ENCODE measurements at regions not wholly inside any gene's neighbourhood (a gene's known extent, or its start where the extent isn't known, plus 50 kb on each side); places are given as distances from the start of the nearest gene placed in this dataset.

- TF ChIP-seq CHD7 (IDR thresholded peaks at IDR 0.05; ENCODE audit: insufficient replicate concordance, low read length) (no peak), RXRA (IDR thresholded peaks at IDR 0.05; ENCODE audit: insufficient read depth, low read depth, low read length) (no peak), CEBPB (IDR thresholded peaks at IDR 0.05; ENCODE audit: low read depth, low read length) (no peak), HDAC6 (IDR thresholded peaks at IDR 0.05; ENCODE audit: low read depth, low read length) (no peak), EZH2 (IDR thresholded peaks at IDR 0.05; ENCODE audit: low read depth, low read length, severe bottlenecking) (no peak), FOSL1 (IDR thresholded peaks at IDR 0.05; ENCODE audit: insufficient read depth, low read depth, low read length) (no peak), SIX5 (IDR thresholded peaks at IDR 0.05; ENCODE audit: low read depth, low read length) (no peak), SRF (IDR thresholded peaks at IDR 0.05; ENCODE audit: low read depth, low read length) (no peak), TEAD4 (IDR thresholded peaks at IDR 0.05; ENCODE audit: low read depth, low read length) (no peak), ASH2L (IDR thresholded peaks at IDR 0.05; ENCODE audit: low read length) (no peak), SIRT6 (IDR thresholded peaks at IDR 0.05; ENCODE audit: low read length) (no peak)
Observed at GRCh38 chr2:134128746-134129145, 125.1 kb upstream of the MGAT5 start (continued).

All from H1 (cell line).